Tibial nerve (tissue), 4 donors: ENCODE measurements at regions not wholly inside any gene's neighbourhood (a gene's known extent, or its start where the extent isn't known, plus 50 kb on each side); places are given as distances from the start of the nearest gene placed in this dataset.
A peak's percentile ranks its signal among the peaks of the same experiment; 100 is the strongest.
"Not testable (repeated sequence)": the region's sequence is repeated elsewhere in the genome, so short reads cannot be mapped to it uniquely, and the experiment has no call there.

Experiments
- DNase-seq, 2 donors: peaks; one replicate each; pipeline ENCODE4 v3.0.0-alpha.2; 2019; ENCODE audit warnings: low spot score in 2 of 2
- H3K27ac ChIP-seq, 4 donors: fragments of 200-600 bp; sonication (generic) in 3 of 4; one replicate each; pipeline ENCODE4 v1.5.1; 2017 to 2019; ENCODE audit warnings: mild to moderate bottlenecking in 1 of 4
- H3K27me3 ChIP-seq, 2 donors: fragments of 200-600 bp; sonication (generic) in 1 of 2; one replicate each; pipeline versions ENCODE4 v1.5.1 to v1.6.0; 2017 to 2019
- H3K36me3 ChIP-seq, 3 donors: fragments of 200-600 bp; sonication (generic); one replicate each; pipeline ENCODE4 v1.5.1; 2018 to 2019
- H3K4me1 ChIP-seq, 4 donors: fragments of 200-600 bp; sonication (generic) in 3 of 4; one replicate each; pipeline ENCODE4 v1.5.1; 2017 to 2019
- H3K4me3 ChIP-seq, 4 donors: fragments of 200-600 bp; sonication (generic) in 3 of 4; one replicate each; pipeline ENCODE4 v1.5.1; 2017 to 2019; ENCODE audit warnings: mild to moderate bottlenecking in 1 of 4, moderate library complexity in 1 of 4
- H3K9me3 ChIP-seq, 4 donors: fragments of 200-600 bp; sonication (generic) in 3 of 4; one replicate each; pipeline ENCODE4 v1.5.1; 2017 to 2019
- EP300 ChIP-seq, 2 donors: sonication (generic); formaldehyde crosslinking; IDR thresholded peaks; one replicate each; pipeline ENCODE4 v1.6.1; 2017; ENCODE audit warnings: antibody characterized with exemption in 2 of 2, mild to moderate bottlenecking in 1 of 2
- POLR2A ChIP-seq, 2 donors: fragments of 450-650 bp; IDR thresholded peaks; one replicate each; pipeline ENCODE4 v1.6.1; 2017; ENCODE audit warnings: antibody characterized with exemption in 2 of 2, mild to moderate bottlenecking in 2 of 2, moderate library complexity in 2 of 2
- WGBS, 2 donors: methylation state at CpG; one replicate each; pipeline ENCODE4 v1.1.5; 2018; 5-methylcytosine and 5-hydroxymethylcytosine counted together
- TF ChIP-seq, protein P1 (sequence below), 5 experiments: fragments of 200-600 bp in 3 of 5; fragments of 450-650 bp in 2 of 5; sonication (generic) in 3 of 5; IDR thresholded peaks; one replicate each; pipeline ENCODE4 v1.5.1; 2016 to 2019; ENCODE audit warnings: antibody characterized with exemption in 5 of 5, mild to moderate bottlenecking in 3 of 5, moderate library complexity in 2 of 5

- Histone ChIP-seq H3K27ac (no peak overlapping the region), H3K9me3 (no peaks in the 10 kb centered on the region), H3K4me1 (peaks cover 0 to 22% (median 7%) of the 10 kb centered on the region in 4 donors), H3K4me3 (no peak overlapping the region), H3K36me3 (no peaks in the 10 kb centered on the region), H3K27me3 (peaks cover 0 to 41% of the 10 kb centered on the region in 2 donors)
- TF ChIP-seq POLR2A (IDR thresholded peaks at IDR 0.05) = no peak
- 51 to 61% methylated on average over 4 of the region's 4 CpGs for WGBS, 2 donors
- DNase-seq = no peak
Observed at GRCh38 chr17:28255616-28256015, 63.4 kb upstream of the TMEM97 start.

- Histone ChIP-seq H3K27me3 (peaks cover 0 to 37% of the 10 kb centered on the region in 2 donors), H3K27ac (no peak overlapping the region), H3K36me3 (no peaks in the 10 kb centered on the region), H3K4me3 (no peak overlapping the region), H3K4me1 (peaks cover 0 to 18% (median 4%) of the 10 kb centered on the region in 4 donors), H3K9me3 (peaks cover 0 to 4% (median 0%) of the 10 kb centered on the region in 4 donors)
- WGBS, 2 donors = 84 to 86% methylated on average over 14 of the region's 14 CpGs
- DNase-seq = no peak
- TF ChIP-seq, protein P1, sequence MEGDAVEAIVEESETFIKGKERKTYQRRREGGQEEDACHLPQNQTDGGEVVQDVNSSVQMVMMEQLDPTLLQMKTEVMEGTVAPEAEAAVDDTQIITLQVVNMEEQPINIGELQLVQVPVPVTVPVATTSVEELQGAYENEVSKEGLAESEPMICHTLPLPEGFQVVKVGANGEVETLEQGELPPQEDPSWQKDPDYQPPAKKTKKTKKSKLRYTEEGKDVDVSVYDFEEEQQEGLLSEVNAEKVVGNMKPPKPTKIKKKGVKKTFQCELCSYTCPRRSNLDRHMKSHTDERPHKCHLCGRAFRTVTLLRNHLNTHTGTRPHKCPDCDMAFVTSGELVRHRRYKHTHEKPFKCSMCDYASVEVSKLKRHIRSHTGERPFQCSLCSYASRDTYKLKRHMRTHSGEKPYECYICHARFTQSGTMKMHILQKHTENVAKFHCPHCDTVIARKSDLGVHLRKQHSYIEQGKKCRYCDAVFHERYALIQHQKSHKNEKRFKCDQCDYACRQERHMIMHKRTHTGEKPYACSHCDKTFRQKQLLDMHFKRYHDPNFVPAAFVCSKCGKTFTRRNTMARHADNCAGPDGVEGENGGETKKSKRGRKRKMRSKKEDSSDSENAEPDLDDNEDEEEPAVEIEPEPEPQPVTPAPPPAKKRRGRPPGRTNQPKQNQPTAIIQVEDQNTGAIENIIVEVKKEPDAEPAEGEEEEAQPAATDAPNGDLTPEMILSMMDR (IDR thresholded peaks at IDR 0.05) = no peak
- TF ChIP-seq EP300 (IDR thresholded peaks at IDR 0.05) = no peak
- TF ChIP-seq POLR2A (IDR thresholded peaks at IDR 0.05) = no peak
Observed at GRCh38 chr17:28256370-28256769, 62.6 kb upstream of the TMEM97 start.

- Histone ChIP-seq H3K9me3 (peaks cover 0 to 9% (median 0%) of the 10 kb centered on the region in 4 donors), H3K27ac (no peak overlapping the region), H3K36me3 (no peaks in the 10 kb centered on the region), H3K4me3 (no peak overlapping the region), H3K4me1 (peaks cover 0 to 13% (median 1%) of the 10 kb centered on the region in 4 donors), H3K27me3 (peaks cover 0 to 32% of the 10 kb centered on the region in 2 donors)
- WGBS, 2 donors = 90 to 94% methylated on average over 7 of the region's 7 CpGs
- TF ChIP-seq, protein P1 (IDR thresholded peaks at IDR 0.05) = no peak
- TF ChIP-seq EP300 (IDR thresholded peaks at IDR 0.05) (no peak), POLR2A (IDR thresholded peaks at IDR 0.05) (no peak)
- DNase-seq = no peak
Observed at GRCh38 chr17:28256881-28257280, 62.1 kb upstream of the TMEM97 start.

- WGBS, 2 donors = 56 to 62% methylated on average over 5 of the region's 5 CpGs
- no peaks in the 10 kb centered on the region for H3K36me3 ChIP-seq
- H3K27ac ChIP-seq = no peak overlapping the region
- no peak overlapping the region for H3K4me3 ChIP-seq
- H3K4me1 ChIP-seq = peaks cover 0 to 10% (median 0%) of the 10 kb centered on the region in 4 donors
- TF ChIP-seq, protein P1 (IDR thresholded peaks at IDR 0.05) = no peak
- TF ChIP-seq POLR2A (IDR thresholded peaks at IDR 0.05) (no peak), EP300 (IDR thresholded peaks at IDR 0.05) (no peak)
- no peak for DNase-seq
- peaks cover 0 to 18% of the 10 kb centered on the region in 2 donors for H3K27me3 ChIP-seq
- H3K9me3 ChIP-seq = peaks cover 0 to 25% (median 3%) of the 10 kb centered on the region in 4 donors
Observed at GRCh38 chr17:28258347-28258887, 60.6 kb upstream of the TMEM97 start.

DNA sequence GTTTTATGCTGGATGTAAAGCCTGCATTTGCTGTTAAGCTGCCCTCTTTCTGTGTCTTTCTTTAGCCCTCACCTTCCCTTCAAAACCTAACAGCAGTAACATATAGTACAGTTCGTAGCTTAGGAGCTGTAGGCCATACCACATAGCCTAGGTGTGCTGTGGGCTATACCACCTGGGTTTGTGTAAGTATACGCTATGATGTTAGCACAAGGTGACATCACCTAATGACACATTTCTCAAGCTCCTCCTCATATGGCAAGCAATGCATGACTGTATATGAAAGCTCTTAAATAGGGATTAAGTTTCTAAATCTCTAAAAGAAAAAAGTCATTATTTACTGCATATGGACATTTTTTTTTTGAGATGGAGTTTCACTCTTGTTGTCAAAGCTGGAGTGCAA, 57.8 kb upstream of the TMEM97 start:
- TF ChIP-seq, protein P1 (IDR thresholded peaks at IDR 0.05) = no peak
- TF ChIP-seq POLR2A (IDR thresholded peaks at IDR 0.05) (no peak), EP300 (IDR thresholded peaks at IDR 0.05) (no peak)

DNA sequence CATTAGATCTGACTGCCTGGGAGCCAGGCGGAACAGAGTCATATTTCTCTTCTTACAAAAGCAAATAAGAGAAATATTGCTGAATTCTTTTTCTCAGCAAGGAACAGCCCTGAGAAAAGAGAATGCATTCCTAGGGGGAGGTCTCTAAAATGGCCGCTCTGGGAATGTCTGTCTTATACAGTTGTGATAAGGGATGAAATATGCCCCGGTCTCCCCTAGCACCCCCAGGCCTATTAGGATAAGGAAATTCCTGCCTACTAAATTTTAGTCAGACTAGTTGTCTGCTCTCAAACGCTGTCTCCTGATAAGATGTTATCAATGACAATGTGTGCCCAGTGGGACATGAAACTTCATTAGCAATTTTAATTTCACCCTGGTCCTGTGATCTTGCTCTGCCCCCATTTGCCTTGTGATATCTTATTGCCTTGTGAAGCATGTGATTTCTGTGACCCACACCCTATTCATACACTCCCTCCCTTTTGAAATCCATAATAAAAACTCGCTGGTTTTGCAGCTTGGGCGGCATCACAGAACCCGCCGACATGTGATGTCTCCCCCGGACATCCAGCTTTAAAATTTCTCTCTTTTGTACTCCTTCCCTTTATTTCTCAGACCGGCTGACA, 56.8 kb upstream of the TMEM97 start:
- peaks cover 0 to 27% (median 3%) of the 10 kb centered on the region in 4 donors for H3K9me3 ChIP-seq
- H3K36me3 ChIP-seq, H3K4me3 ChIP-seq, H3K27me3 ChIP-seq, H3K27ac ChIP-seq, DNase-seq: not testable (repeated sequence)
- 90 to 94% methylated on average over 10 of the region's 10 CpGs for WGBS, 2 donors
- H3K4me1 ChIP-seq = peaks cover 0 to 16% (median 0%) of the 10 kb centered on the region in 4 donors

More for the DNA sequence above, 57.8 kb upstream of the TMEM97 start:
- peaks cover 0 to 16% (median 0%) of the 10 kb centered on the region in 4 donors for H3K4me1 ChIP-seq
- peaks cover 0 to 27% (median 3%) of the 10 kb centered on the region in 4 donors for H3K9me3 ChIP-seq
- WGBS, 2 donors = 52 to 95% methylated on average over 2 of the region's 2 CpGs
- no peak for DNase-seq
- no peak overlapping the region for H3K4me3 ChIP-seq
- H3K27ac ChIP-seq = no peak overlapping the region
- no peaks in the 10 kb centered on the region for H3K27me3 ChIP-seq
- H3K36me3 ChIP-seq = no peaks in the 10 kb centered on the region

- WGBS, 2 donors = 53 to 58% methylated on average over 5 of the region's 5 CpGs
- not testable (repeated sequence) for H3K4me1 ChIP-seq, H3K36me3 ChIP-seq, H3K27me3 ChIP-seq, H3K4me3 ChIP-seq, H3K27ac ChIP-seq
- DNase-seq = peak in 1 of 2 donors; percentile 26
- peaks cover 0 to 27% (median 3%) of the 10 kb centered on the region in 4 donors for H3K9me3 ChIP-seq
Observed at GRCh38 chr17:28264902-28265548, 54.0 kb upstream of the TMEM97 start.

DNA sequence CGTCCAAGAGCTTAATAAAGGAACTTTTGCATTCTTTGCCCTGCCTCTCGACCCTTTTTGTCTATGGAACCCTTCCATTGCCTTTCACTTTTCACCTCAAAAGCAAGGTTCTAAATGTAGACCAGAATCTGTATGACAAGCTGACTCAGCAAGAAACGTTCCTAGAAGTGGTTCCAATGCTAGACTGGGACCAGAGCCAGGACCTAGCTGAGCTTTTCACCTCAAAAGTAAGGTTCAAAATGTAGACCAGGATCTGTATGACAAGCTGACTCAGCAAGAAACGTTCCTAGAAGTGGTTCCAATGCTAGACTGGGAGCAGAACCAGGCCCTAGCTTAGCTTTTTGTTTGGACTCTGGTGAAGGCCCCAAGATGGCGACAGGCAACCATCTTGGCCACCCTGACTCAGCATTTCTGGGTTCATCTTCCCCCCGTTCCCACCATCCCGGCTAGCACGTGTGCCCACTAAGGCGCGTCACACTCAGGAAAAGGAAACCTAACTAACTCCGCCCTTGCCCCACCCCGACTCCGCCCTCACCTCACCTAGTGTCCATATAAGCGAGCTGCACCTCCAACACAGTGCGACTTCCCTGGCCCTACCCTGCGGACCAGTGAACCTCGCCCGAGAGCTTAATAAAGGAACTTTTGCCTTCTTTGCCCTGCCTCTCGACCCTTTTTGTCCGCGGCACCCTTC, 53.0 kb upstream of the TMEM97 start:
- H3K36me3 ChIP-seq, DNase-seq, H3K4me3 ChIP-seq, H3K4me1 ChIP-seq, H3K27ac ChIP-seq, H3K27me3 ChIP-seq: not testable (repeated sequence)
- 90 to 91% methylated on average over 21 of the region's 21 CpGs for WGBS, 2 donors
- peaks cover 0 to 27% (median 3%) of the 10 kb centered on the region in 4 donors for H3K9me3 ChIP-seq
